ENCODE measurements at regions not wholly inside any gene's neighbourhood (a gene's known extent, or its start where the extent isn't known, plus 50 kb on each side); places are given as distances from the start of the nearest gene placed in this dataset.
"Not testable (repeated sequence)": the region's sequence is repeated elsewhere in the genome, so short reads cannot be mapped to it uniquely, and the experiment has no call there.

DNA sequence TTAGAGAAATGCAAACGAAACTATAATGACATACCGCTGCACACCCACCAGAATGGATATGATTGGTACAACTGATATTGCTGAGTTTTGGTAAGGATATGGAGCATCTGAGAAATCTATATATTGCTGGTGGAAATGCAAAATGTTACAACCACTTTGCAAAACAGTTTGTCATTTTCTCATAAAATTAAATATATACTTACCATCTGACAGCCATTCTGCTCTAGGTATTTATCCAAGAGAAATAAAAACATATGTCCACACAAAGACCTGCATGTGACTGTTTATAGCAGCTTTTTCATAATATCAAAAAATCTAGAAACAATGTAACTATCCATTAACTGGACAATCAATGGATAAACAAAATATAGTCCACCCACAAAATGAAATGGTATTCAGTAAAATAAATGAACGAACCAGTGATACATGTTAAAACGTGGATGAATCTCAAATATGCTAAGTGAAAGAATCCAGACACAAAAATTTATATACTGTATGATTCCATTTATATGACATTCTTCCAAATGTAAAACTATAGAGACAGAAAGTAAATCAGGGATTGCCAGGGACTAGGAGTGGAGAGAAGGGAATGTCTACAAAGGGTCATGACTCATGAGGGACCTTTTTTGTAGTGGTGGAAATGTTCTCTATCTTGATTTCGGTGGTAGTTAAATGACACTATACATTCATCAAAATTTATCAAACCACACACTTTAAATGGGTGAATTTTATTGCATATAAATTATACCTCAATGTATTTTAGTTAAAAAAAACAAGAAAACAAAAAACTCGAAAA, 312.0 kb upstream of the GLI3 start:
- DNase-seq (no peak), ATAC-seq (no peak)
- intact Hi-C loops (cut with micrococcal nuclease): no loop called here

DNA sequence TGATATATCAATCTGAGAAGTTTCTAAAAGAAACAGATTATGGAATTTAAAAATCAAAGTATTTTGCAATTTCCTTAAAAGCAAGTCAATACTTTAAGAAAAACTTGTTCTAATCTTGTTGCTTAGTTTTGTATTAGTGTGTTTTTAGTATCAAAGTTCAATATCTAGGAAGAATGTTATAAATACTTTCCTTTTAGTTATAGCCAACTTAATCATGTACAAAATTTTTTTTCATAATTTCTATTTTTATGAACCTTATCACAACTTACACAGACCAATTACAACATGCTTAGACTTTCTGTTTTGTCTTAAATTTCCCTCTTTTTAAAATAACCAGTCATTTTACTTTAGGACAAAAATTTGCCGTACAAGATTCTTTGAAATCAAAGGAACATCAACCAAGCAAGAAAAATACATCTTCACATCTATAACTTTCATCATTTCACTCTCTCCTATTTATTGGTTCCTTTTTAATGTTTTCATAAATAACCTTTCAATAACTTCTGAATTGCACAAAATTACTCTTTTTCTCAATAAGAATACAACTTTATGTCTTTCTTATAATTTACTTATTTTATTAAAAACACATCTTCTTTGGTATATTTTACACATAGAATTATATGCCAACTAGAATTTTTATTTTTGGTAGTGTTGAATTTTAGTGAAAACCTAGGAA, 308.2 kb upstream of the GLI3 start:
- no peak for DNase-seq
- intact Hi-C loops (cut with micrococcal nuclease): no loop called here
- ATAC-seq: no peak

GRCh38 chr7:42543953-42544352, 306.9 kb upstream of the GLI3 start:
- DNase-seq (no peak), ATAC-seq (no peak)
- intact Hi-C loops (cut with micrococcal nuclease): no loop called here

GRCh38 chr7:42542446-42542845, 305.4 kb upstream of the GLI3 start:
- ATAC-seq; DNase-seq; intact Hi-C loops (cut with micrococcal nuclease): not testable (repeated sequence)

- DNase-seq: no peak
- ATAC-seq: no peak
- intact Hi-C loops (cut with micrococcal nuclease): no loop called here
These were observed 297.4 kb upstream of the GLI3 start for GRCh38 chr7:42534441-42534840.

- intact Hi-C loops (cut with micrococcal nuclease): no loop called here
- ATAC-seq (no peak), DNase-seq (no peak)
These were observed 290.0 kb upstream of the GLI3 start for GRCh38 chr7:42527004-42527403.

DNA sequence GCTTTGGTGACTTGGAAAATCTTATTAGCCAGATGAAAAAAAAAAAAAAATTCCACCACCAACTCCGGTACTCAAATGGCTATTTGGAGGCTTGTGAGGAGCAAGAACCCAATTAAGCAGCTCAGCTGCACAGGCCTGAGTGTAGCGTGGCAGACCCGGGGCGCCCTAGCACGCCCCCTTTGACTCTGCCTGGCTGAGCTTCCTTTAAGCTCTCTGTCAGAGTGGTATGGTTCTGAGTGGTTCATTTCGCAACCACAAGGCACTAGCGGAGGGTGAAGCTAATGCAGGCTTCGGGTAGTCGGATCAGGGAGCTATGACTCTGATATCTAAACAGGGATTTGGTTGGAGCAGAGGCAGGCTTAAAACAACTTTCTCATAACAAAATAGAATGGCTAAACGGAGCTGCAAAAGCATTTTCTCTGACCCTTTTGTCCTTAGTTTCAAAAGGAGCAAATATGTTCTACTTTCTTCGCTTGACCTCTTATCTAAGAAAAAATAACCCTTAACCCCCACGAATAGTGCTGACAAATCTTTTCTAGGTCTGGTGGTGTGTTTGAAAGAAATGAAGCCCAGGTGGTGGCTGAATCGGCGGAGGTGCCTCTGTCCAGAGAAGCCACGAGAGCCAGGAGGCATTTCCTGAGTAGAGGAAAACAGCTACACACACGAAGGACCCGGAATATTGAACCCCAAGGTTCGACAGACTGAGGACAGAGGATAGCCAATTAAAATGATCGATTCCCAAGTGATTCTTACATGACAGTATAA, 285.4 kb upstream of the GLI3 start:
- ATAC-seq: no peak
- no peak for DNase-seq

GRCh38 chr7:42511027-42511426, 274.0 kb upstream of the GLI3 start:
- no peak for ATAC-seq
- no peak for DNase-seq
- intact Hi-C loops (cut with micrococcal nuclease): no loop called here

More for the DNA sequence above, 285.4 kb upstream of the GLI3 start:
- intact Hi-C loops (cut with micrococcal nuclease): no loop called here

DNA sequence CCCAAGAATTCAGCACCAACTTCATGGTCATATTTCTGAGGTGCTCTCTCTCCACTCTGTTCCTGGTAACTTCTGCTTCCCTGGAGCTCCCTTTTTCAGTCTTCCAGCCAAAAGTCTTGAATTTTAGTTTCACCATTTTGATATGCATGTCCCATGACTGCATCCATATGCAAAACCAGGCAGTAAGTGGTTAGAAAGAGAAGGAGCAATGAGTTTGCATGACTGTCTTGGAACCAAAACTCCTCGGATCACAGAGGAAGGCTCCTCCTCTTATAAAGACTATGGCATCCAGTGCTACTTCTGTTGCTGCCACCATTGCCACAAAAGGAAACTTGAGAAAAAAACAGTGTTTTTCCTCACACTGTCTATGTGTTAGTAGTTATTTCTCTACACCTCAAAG, 269.1 kb upstream of the GLI3 start:
- intact Hi-C loops (cut with micrococcal nuclease): no loop called here
- DNase-seq: no peak
- ATAC-seq: no peak

GRCh38 chr7:42502022-42502421, 265.0 kb upstream of the GLI3 start:
- ATAC-seq (no peak), DNase-seq (no peak)
- intact Hi-C loops (cut with micrococcal nuclease): no loop called here

DNA sequence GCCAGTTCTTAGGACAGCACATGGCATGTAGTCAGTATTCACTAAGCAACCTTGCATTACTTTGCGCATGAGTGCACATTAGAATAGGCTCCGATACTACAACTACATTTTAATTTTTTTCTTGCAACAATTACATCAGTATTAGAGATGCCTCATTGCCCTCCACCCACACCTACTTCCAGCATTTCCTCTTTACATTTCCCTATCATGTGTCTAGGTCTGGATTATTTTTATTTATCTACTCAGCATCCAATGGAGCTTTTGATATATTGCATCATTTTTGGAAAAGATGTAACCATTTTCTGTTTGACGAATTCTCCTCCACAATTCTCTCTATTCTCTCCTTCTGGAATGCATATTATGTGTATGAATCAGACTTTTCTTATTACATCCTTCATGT, 258.2 kb upstream of the GLI3 start:
- ATAC-seq: no peak
- intact Hi-C loops (cut with micrococcal nuclease): no loop called here
- DNase-seq: no peak

GRCh38 chr7:42494736-42495135, 257.7 kb upstream of the GLI3 start:
- DNase-seq (peak; percentile 29), ATAC-seq (peak; percentile 62)
- intact Hi-C loops (cut with micrococcal nuclease): no loop called here

DNA sequence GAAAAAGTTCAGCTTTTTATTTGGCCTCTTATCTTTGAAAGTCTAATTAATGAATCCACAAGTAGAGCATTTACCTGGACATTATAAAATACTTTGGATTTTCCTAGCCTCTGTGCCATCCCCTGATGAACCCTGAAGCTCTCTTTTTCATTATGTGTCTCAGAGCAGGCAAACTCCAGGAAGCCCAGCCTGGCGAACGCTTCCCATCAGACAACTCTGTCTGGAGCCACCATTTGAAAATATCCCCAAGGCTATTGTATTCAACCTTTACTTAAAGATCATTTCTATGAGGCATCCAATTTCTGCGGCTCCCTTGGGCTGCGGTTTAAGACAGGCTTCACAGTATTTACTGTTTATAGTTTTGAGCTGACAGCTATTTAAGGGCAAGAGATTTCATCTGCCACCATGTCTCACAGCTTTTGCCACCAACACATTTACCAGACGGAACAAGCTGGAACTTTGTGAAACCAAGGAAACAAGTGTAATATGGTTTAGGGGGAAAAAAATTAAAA, 257.2 kb upstream of the GLI3 start:
- ATAC-seq (no peak), DNase-seq (no peak)
- intact Hi-C loops (cut with micrococcal nuclease): no loop called here

GRCh38 chr7:42493436-42494198, 256.6 kb upstream of the GLI3 start:
- DNase-seq: peak; percentile 82
- ATAC-seq: peak; percentile 98
- intact Hi-C loops (cut with micrococcal nuclease): no loop called here

DNA sequence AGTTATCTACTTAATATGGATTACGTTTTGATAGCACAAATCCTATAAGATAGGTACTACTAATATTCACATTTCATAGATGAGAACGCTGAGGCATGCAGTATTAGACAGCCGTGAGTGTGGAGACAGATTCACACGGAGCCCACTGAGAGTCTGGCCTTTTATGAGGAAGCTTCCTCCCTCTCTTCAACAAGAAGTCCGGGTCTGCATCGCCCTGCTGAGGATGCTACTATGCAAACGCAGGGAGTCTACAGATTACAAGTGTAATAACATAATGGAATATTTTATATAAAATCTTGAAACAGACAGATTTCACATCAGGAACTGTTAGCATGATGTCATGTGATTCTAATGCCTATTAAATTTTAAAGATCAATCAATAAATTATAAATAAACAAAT, 255.9 kb upstream of the GLI3 start:
- ATAC-seq (peak; percentile 30), DNase-seq (no peak)
- intact Hi-C loops (cut with micrococcal nuclease): no loop called here

- intact Hi-C loops (cut with micrococcal nuclease): no loop called here
- DNase-seq (no peak), ATAC-seq (no peak)
These were observed 254.1 kb upstream of the GLI3 start for GRCh38 chr7:42491106-42491505.

- DNase-seq (no peak), ATAC-seq (no peak)
- intact Hi-C loops (cut with micrococcal nuclease): no loop called here
These were observed 252.3 kb upstream of the GLI3 start for GRCh38 chr7:42489299-42489698.

DNA sequence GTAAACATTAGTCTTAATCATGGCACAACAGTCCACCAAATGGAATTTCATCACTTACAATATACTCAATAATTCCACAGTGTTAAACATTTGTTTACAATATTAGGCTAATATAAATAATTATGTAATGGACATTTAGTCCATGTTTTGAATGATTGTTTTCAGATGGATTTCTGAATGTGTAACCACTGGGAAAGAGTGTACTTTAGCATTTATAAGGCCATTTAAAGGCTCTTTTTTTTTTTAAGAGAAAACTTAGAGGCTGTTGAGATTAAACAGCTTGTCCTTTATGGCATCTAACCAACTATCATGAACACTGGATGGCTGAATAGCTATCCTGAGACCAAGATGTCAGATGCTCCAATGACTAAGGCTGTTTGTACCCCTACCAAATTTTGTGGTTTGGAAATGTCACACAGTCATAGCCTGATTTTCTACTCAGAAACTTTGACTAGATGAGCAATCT, 248.3 kb upstream of the GLI3 start:
- DNase-seq (no peak), ATAC-seq (no peak)
- intact Hi-C loops (cut with micrococcal nuclease): no loop called here

GRCh38 chr7:42483886-42484285, 246.9 kb upstream of the GLI3 start:
- ATAC-seq (no peak), DNase-seq (no peak)
- intact Hi-C loops (cut with micrococcal nuclease): no loop called here

Measured in left ventricle myocardium superior (tissue), 1 donor.